ENCODE measurements at regions not wholly inside any gene's neighbourhood (a gene's known extent, or its start where the extent isn't known, plus 50 kb on each side); places are given as distances from the start of the nearest gene placed in this dataset.

DNA sequence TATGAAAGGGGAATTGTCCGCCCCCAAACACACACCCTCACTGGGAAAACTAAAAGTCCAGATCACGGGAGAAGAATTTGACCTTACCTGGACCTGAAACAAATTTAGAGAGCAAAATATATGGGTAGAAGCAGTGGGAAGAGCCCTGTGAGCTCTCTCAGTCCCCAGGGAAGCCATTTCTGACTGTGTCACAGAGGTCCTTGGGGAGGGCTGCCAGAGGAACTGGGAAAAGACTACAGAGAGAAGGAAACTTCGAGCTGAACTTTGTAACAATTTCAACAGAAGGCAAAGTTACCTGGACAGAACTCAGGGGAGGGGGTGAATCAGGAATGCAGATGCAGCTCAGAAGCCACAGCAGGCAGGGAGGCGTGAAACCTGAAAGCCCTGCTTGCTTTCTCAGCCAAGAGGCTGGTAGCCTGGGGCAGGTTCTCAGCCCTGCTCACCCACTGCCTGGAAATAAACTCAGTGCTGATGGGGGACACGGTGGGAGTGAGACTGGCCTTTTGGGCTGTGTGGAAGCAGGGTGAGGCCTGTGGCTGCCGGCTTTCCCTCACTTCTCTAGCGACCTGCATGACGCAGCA, 163.8 kb downstream of the TMEM200A start:
- Histone ChIP-seq H3K4me3 (ENCODE audit: low read depth, low read length) (no peak overlapping the region), H3K27me3 (no peaks in the 10 kb centered on the region), H3K9me3 (no peaks in the 10 kb centered on the region), H3K4me1 (no peaks in the 10 kb centered on the region), H3K36me3 (no peaks in the 10 kb centered on the region)
- TF ChIP-seq CTCF (IDR thresholded peaks at IDR 0.05; ENCODE audit: low read depth, low read length): no peak
- no peak for DNase-seq

GRCh38 chr6:130534627-130535026, 168.8 kb downstream of the TMEM200A start:
- TF ChIP-seq CTCF (IDR thresholded peaks at IDR 0.05; ENCODE audit: low read depth, low read length): no peak
- no peak for DNase-seq
- Histone ChIP-seq H3K36me3 (no peaks in the 10 kb centered on the region), H3K27me3 (no peaks in the 10 kb centered on the region), H3K9me3 (no peaks in the 10 kb centered on the region), H3K4me3 (ENCODE audit: low read depth, low read length) (no peak overlapping the region), H3K4me1 (no peaks in the 10 kb centered on the region)

GRCh38 chr6:130535242-130535641, 169.4 kb downstream of the TMEM200A start:
- H3K4me3 ChIP-seq (ENCODE audit: low read depth, low read length): no peak overlapping the region
- no peak for DNase-seq
- no peak for TF ChIP-seq CTCF (IDR thresholded peaks at IDR 0.05; ENCODE audit: low read depth, low read length)
- H3K4me1 ChIP-seq: no peaks in the 10 kb centered on the region
- H3K36me3 ChIP-seq: no peaks in the 10 kb centered on the region
- no peaks in the 10 kb centered on the region for H3K9me3 ChIP-seq
- H3K27me3 ChIP-seq: no peaks in the 10 kb centered on the region

- Histone ChIP-seq H3K9me3 (no peaks in the 10 kb centered on the region), H3K4me3 (ENCODE audit: low read depth, low read length) (no peak overlapping the region), H3K36me3 (no peaks in the 10 kb centered on the region), H3K4me1 (no peaks in the 10 kb centered on the region), H3K27me3 (no peaks in the 10 kb centered on the region)
- DNase-seq: no peak
- no peak for TF ChIP-seq CTCF (IDR thresholded peaks at IDR 0.05; ENCODE audit: low read depth, low read length)
Observed at GRCh38 chr6:130537447-130537846, 171.6 kb downstream of the TMEM200A start.

DNA sequence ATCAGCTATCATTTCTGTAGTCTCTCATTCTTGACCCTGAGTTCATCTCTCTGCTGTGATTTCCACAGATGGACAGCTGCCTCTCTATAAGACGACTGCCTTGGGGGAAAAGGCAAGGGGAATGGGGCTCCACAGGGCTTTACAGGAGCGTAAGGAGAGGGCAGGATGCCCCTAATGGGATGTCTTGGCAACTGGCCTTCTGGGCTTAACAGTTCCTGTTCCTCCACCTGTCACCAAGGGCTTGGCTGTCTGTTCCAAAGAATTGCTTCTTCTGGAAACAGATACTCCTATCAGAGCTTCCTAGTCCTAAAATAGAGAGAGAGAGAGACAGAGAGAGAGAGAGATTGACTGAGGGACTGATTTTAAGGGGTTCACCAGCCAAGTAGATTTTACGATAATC, 181.9 kb downstream of the TMEM200A start:
- no peak for DNase-seq
- H3K4me3 ChIP-seq (ENCODE audit: low read depth, low read length): no peak overlapping the region
- no peaks in the 10 kb centered on the region for H3K4me1 ChIP-seq
- no peak for TF ChIP-seq CTCF (IDR thresholded peaks at IDR 0.05; ENCODE audit: low read depth, low read length)
- no peaks in the 10 kb centered on the region for H3K27me3 ChIP-seq
- no peaks in the 10 kb centered on the region for H3K9me3 ChIP-seq
- H3K36me3 ChIP-seq: no peaks in the 10 kb centered on the region

DNA sequence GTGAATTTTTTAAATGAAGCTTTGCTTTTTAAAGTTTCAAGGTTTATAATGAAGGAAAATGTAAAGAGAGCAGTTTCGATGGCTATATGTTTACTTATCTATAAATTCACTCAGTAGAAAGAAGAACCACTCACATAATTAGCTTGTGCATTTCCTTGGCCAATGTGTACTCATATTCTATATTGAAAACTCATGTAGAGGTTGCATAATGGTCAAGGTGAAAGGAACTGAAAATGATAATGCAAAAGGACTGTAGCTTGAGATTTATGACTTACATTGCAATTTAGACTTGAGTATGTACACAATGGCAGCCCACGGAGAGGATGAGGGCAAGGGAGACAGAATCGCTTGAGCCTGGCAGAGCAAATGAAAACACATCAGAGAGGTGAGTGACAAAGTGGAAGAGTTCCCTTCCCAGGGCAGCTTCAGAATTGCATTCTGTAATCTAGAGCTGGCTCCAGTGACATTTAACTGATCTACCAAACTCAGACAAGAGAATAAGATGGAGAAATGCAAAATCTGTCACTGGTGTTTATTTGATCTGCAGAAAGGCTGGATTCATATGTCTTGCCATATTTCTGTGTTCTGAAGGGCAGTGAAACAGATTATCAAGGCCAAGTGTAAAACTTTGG, 191.8 kb downstream of the TMEM200A start:
- no peak for TF ChIP-seq CTCF (IDR thresholded peaks at IDR 0.05; ENCODE audit: low read depth, low read length)
- DNase-seq: no peak
- H3K4me1 ChIP-seq: no peaks in the 10 kb centered on the region
- no peaks in the 10 kb centered on the region for H3K9me3 ChIP-seq
- no peaks in the 10 kb centered on the region for H3K27me3 ChIP-seq
- H3K4me3 ChIP-seq (ENCODE audit: low read depth, low read length): no peak overlapping the region
- H3K36me3 ChIP-seq: no peaks in the 10 kb centered on the region
